Adrenal gland (tissue), 9 donors: ENCODE measurements at regions not wholly inside any gene's neighbourhood (a gene's known extent, or its start where the extent isn't known, plus 50 kb on each side); places are given as distances from the start of the nearest gene placed in this dataset.

ENCODE experiments used
- DNase-seq, 7 donors: peaks; one replicate each; pipeline ENCODE4 v3.0.0-alpha.2; 2019 to 2020
- H3K27ac ChIP-seq, 5 donors: fragments of 200-600 bp; sonication (generic) in 4 of 5; 1 replicate in 3 of 5; 2 replicates in 2 of 5; pipeline versions ENCODE4 v1.5.1 to v1.8.0; 2016 to 2020; ENCODE audit warnings: mild to moderate bottlenecking in 1 of 5
- H3K27me3 ChIP-seq: fragments of 200-600 bp; 2 replicates; pipeline ENCODE4 v1.8.0; 2021
- H3K36me3 ChIP-seq, 2 donors: fragments of 200-600 bp; replicated peaks in 1 of 2; 1 replicate in 1 of 2; 2 replicates in 1 of 2; pipeline versions ENCODE4 v1.5.1 to v1.8.0; 2018 to 2022
- H3K4me1 ChIP-seq, 2 donors: fragments of 200-600 bp; replicated peaks in 1 of 2; 1 replicate in 1 of 2; 2 replicates in 1 of 2; pipeline versions ENCODE4 v1.5.1 to v1.8.0; 2018 to 2021
- H3K4me3 ChIP-seq, 4 donors: fragments of 200-600 bp; sonication (generic) in 3 of 4; one replicate each; pipeline ENCODE4 v1.5.1; 2016 to 2018
- H3K9me3 ChIP-seq, 3 donors: fragments of 200-600 bp; sonication (generic) in 1 of 3; replicated peaks in 1 of 3; 1 replicate in 2 of 3; 2 replicates in 1 of 3; pipeline versions ENCODE4 v1.5.1 to v1.8.0; 2016 to 2021
- CTCF ChIP-seq, 6 experiments: fragments of 450-650 bp in 4 of 6; fragments of 200-600 bp in 2 of 6; sonication (generic) in 1 of 6; IDR thresholded peaks; 1 replicate in 5 of 6; 2 replicates in 1 of 6; pipeline versions ENCODE4 v1.5.1 to v1.8.0; 2016 to 2021; ENCODE audit warnings: antibody characterized with exemption in 6 of 6, mild to moderate bottlenecking in 2 of 6, moderate library complexity in 1 of 6
- POLR2A ChIP-seq, 2 donors: fragments of 450-650 bp; IDR thresholded peaks; one replicate each; pipeline ENCODE4 v1.6.1; 2017; ENCODE audit warnings: antibody characterized with exemption in 2 of 2, mild to moderate bottlenecking in 2 of 2, moderate library complexity in 1 of 2
- WGBS, 4 donors: extraction: QIAGEN DNeasy Blood & Tissue Kit in 2 of 4; methylation state at CpG; one replicate each; pipeline versions ENCODE4 v1.1.5 to v1.1.7; 2013 to 2017; 5-methylcytosine and 5-hydroxymethylcytosine counted together
- intact Hi-C, 2 donors: fragments of 100-400 bp; cut with DNase I; formaldehyde crosslinking; loops; one replicate each; pipeline versions ENCODE4 v1.14.1 to v1.15.0; 2022 to 2023
- donor health status: healthy with polysubstance abuse.
- donor health status: Bipolar disorder and iron deficiency.
- donor health status: DM: yes; HTN: yes; CAD: no.
- donor health status: DM: no; HTN: no; CAD: no.
- donor health status: DM: no; HTN: no; CAD: no.

GRCh38 chr12:79525357-79525756 is 165.4 kb downstream of the PAWR start:
- TF ChIP-seq CTCF (IDR thresholded peaks at IDR 0.05) = no peak
- no peak for TF ChIP-seq POLR2A (IDR thresholded peaks at IDR 0.05)
- no peaks in the 10 kb centered on the region for H3K9me3 ChIP-seq
- no peak overlapping the region for H3K27ac ChIP-seq
- H3K4me1 ChIP-seq = peaks cover 0 to 4% of the 10 kb centered on the region in 2 donors
- no peak overlapping the region for H3K4me3 ChIP-seq
- intact Hi-C loops = no loop called here
- no peaks in the 10 kb centered on the region for H3K36me3 ChIP-seq
- DNase-seq = no peak
- no peaks in the 10 kb centered on the region for H3K27me3 ChIP-seq

DNA sequence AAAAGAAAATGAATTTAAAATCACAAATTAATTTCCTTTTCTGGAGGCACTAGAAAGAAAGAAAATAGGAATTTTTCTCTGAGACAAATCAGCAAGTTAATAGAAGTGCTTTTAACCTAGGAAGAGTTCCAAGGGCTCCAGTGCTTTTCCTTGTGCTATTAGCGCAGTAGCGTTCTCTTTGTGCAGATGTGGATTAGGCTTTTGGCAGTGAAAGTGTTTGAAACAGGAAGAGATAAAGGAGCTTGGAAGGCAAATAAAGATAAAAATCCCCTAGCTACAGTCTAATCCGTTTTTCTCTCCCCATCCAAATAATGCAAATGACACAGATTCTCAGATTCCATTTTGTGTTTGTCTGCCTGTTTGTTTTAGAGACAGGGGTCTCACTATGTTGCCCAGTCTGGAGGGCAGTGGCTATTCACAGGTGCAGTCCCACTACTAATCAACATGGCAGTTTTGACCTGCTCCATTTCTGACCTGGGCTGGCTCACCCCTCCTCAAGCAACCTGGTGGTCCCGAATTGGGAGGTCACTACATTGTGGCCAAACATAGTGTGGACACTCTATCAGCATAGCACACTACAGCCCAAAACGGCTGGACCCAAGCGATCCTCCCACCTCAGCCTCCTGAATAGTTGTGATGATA is 166.1 kb downstream of the PAWR start:
- Histone ChIP-seq H3K27me3 (no peaks in the 10 kb centered on the region), H3K36me3 (no peaks in the 10 kb centered on the region), H3K9me3 (no peaks in the 10 kb centered on the region), H3K4me1 (no peaks in the 10 kb centered on the region), H3K27ac (no peak overlapping the region), H3K4me3 (no peak overlapping the region)
- no peak for DNase-seq
- intact Hi-C loops = no loop called here
- no peak for TF ChIP-seq POLR2A (IDR thresholded peaks at IDR 0.05)
- TF ChIP-seq CTCF (IDR thresholded peaks at IDR 0.05) = no peak
- 67 to 73% (median 70%) methylated on average over 6 of the region's 6 CpGs for WGBS, 4 donors

DNA sequence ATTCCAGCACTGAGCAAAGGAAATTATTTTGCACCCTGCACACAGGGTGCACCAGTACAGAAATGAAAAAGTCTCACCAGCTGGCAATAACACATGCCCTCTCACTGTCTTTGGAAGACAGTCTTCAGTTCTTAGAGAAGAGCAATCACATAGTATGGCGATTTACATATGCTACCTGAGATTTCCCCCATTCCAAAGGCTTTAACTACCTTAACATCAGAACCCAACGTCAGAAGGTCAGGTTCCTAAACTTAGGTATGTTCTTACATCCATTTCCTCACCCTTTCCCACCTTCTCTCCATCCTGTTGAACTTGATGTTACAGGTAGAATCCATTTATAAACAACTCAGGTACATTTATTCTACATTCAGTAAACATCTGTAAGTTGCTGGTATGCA is 167.8 kb downstream of the PAWR start:
- no peaks in the 10 kb centered on the region for H3K36me3 ChIP-seq
- H3K4me1 ChIP-seq = no peaks in the 10 kb centered on the region
- no peaks in the 10 kb centered on the region for H3K27me3 ChIP-seq
- no peaks in the 10 kb centered on the region for H3K9me3 ChIP-seq
- no peak overlapping the region for H3K27ac ChIP-seq
- H3K4me3 ChIP-seq = no peak overlapping the region
- TF ChIP-seq CTCF (IDR thresholded peaks at IDR 0.05) (no peak), POLR2A (IDR thresholded peaks at IDR 0.05) (no peak)
- intact Hi-C loops = no loop called here
- DNase-seq = no peak
- 69 to 82% (median 76%) methylated on average over 2 of the region's 2 CpGs for WGBS, 4 donors

DNA sequence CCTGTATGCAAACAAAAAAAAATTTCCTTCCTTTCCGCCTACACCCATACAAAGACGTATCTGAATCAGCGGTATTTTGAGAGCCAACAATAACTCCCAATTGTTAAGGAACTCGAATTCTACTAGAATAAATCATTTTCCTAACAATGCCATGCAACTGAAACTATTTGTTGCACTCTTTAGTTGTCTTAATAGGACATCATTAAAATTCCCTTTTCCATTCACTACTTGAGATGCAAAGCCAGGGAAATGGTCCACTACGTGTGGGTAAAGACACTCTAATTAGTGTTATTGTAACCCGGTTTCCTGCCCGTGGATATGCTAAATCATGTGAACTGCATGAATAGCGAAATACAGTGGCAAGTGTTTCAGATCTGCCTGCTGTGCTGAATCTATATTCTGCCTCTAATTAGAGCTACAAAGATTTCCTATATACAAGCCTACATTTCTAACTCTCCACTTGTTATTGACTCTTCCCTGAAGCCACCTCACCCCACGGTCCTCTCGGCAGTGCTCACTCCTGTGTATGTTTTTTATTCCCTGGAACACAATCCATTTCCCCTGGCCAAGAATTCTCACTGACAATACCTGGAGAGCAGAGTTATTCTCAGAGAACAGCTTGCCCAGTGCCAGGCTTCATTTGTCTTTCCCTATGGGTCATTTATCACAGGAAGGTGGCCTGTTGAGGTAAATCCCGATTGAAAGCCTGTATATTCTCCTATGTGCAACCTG is 168.3 kb downstream of the PAWR start:
- DNase-seq = no peak
- WGBS, 4 donors = 69 to 71% (median 70%) methylated on average over 11 of the region's 11 CpGs
- Histone ChIP-seq H3K4me3 (no peak overlapping the region), H3K9me3 (no peaks in the 10 kb centered on the region), H3K36me3 (no peaks in the 10 kb centered on the region), H3K27ac (no peak overlapping the region), H3K27me3 (no peaks in the 10 kb centered on the region), H3K4me1 (no peaks in the 10 kb centered on the region)
- no peak for TF ChIP-seq POLR2A (IDR thresholded peaks at IDR 0.05)
- TF ChIP-seq CTCF (IDR thresholded peaks at IDR 0.05) = no peak
- intact Hi-C loops = no loop called here
